IMR-90 (cell line): ENCODE measurements at regions not wholly inside any gene's neighbourhood (a gene's known extent, or its start where the extent isn't known, plus 50 kb on each side); places are given as distances from the start of the nearest gene placed in this dataset.

ENCODE experiments used
- ATAC-seq: fragments of 200-7000 bp; cut with Tn5 transposase; 2 replicates; pipeline ENCODE4 v1.9.1; 2020; ENCODE audit warnings: low read depth, mild to moderate bottlenecking, moderate library complexity
- BruUV-seq: library from RNA; stranded (reverse); fragments of 400-500 nt; replicated peaks from 2 replicates; lab custom pipeline; 2021; lab: Mats Ljungman, UMichigan
- CTCF ChIA-PET: fragments of 300-600 bp; formaldehyde crosslinking; extraction: SDS; loops from one replicate; lab custom pipeline; 2021; ENCODE audit warnings: antibody characterized with exemption; lab: Yijun Ruan, JAX
- POLR2A ChIA-PET: fragments of 300-600 bp; sonication (Branson Sonifier 250); formaldehyde crosslinking; loops from one replicate; lab custom pipeline; 2022; ENCODE audit warnings: antibody characterized with exemption; ENCODE audit not compliant: unreplicated experiment; lab: Charles Lee
- DNase-seq: peaks from one replicate; pipeline ENCODE4 v3.0.0; 2013
- H2AFZ ChIP-seq: replicated peaks from 2 replicates; pipeline ENCODE3; 2013; ENCODE audit warnings: low read length, mild to moderate bottlenecking; ENCODE audit not compliant: poor library complexity
- H2AK5ac ChIP-seq: 2 replicates; pipeline ENCODE4 v1.6.1; 2013; ENCODE audit warnings: low read depth, low read length, inconsistent platforms
- H2AK9ac ChIP-seq: replicated peaks from 2 replicates; pipeline ENCODE3; 2013; ENCODE audit warnings: mild to moderate bottlenecking, low read depth, low read length, moderate library complexity; ENCODE audit not compliant: poor library complexity
- H2BK120ac ChIP-seq: 2 replicates; pipeline ENCODE4 v1.6.1; 2013; ENCODE audit warnings: low read depth, low read length, inconsistent platforms
- H2BK15ac ChIP-seq: 3 replicates; pipeline ENCODE4 v1.6.1; 2013; ENCODE audit warnings: low read depth, low read length, inconsistent platforms
- H2BK20ac ChIP-seq: 2 replicates; pipeline ENCODE4 v1.6.1; 2013; ENCODE audit warnings: low read depth, mild to moderate bottlenecking, inconsistent platforms, low read length, moderate library complexity
- H2BK5ac ChIP-seq: 2 replicates; pipeline ENCODE4 v1.6.1; 2013; ENCODE audit warnings: mild to moderate bottlenecking, low read depth, low read length, inconsistent platforms; ENCODE audit not compliant: poor library complexity, severe bottlenecking
- H3K14ac ChIP-seq: replicated peaks from 2 replicates; pipeline ENCODE4 v1.6.1; 2013; ENCODE audit warnings: low read depth, low read length, inconsistent platforms
- H3K18ac ChIP-seq: 2 replicates; pipeline ENCODE4 v1.6.1; 2013; ENCODE audit warnings: low read depth, low read length, control low read depth
- H3K23ac ChIP-seq: 2 replicates; pipeline ENCODE4 v1.6.1; 2013; ENCODE audit warnings: low read depth, low read length, inconsistent platforms
- H3K27ac ChIP-seq: 2 replicates; pipeline ENCODE4 v1.5.1; 2013; ENCODE audit warnings: mild to moderate bottlenecking, control low read depth, low read length; ENCODE audit not compliant: insufficient read depth
- H3K27me3 ChIP-seq: 2 replicates; pipeline ENCODE4 v1.6.1; 2013; ENCODE audit warnings: low read length; ENCODE audit not compliant: control insufficient read depth, insufficient read depth
- H3K36me3 ChIP-seq: 2 replicates; pipeline ENCODE4 v1.6.1; 2013; ENCODE audit warnings: low read length, mixed read lengths; ENCODE audit not compliant: control insufficient read depth, insufficient read depth
- H3K4ac ChIP-seq: 2 replicates; pipeline ENCODE4 v1.6.1; 2013; ENCODE audit warnings: low read depth, low read length, inconsistent platforms
- H3K4me1 ChIP-seq: 2 replicates; pipeline ENCODE4 v1.6.1; 2013; ENCODE audit warnings: low read length, mixed read lengths; ENCODE audit not compliant: control insufficient read depth, insufficient read depth
- H3K4me2 ChIP-seq: 2 replicates; pipeline ENCODE4 v1.6.1; 2013; ENCODE audit warnings: low read depth, mild to moderate bottlenecking, control low read depth, low read length, moderate library complexity
- H3K4me3 ChIP-seq: 2 replicates; pipeline ENCODE4 v1.5.1; 2013; ENCODE audit warnings: low read depth, mild to moderate bottlenecking, control low read depth, low read length, moderate library complexity; ENCODE audit not compliant: insufficient read depth
- H3K56ac ChIP-seq: 2 replicates; pipeline ENCODE4 v1.6.1; 2013; ENCODE audit warnings: low read length, inconsistent platforms; ENCODE audit not compliant: insufficient read depth; ENCODE audit errors: extremely low read depth
- H3K79me1 ChIP-seq, 2 experiments: 2 replicates each; pipeline ENCODE4 v1.6.1; 2013; ENCODE audit warnings: low read length in 2 of 2, inconsistent platforms in 1 of 2, low read depth in 1 of 2
- H3K9ac ChIP-seq: 2 replicates; pipeline ENCODE4 v1.6.1; 2013; ENCODE audit warnings: low read depth, low read length, control low read depth
- H3K9me1 ChIP-seq: 2 replicates; pipeline ENCODE4 v1.6.1; 2013; ENCODE audit warnings: low read length, inconsistent platforms; ENCODE audit not compliant: insufficient read depth
- H3K9me3 ChIP-seq: 2 replicates; pipeline ENCODE4 v1.6.1; 2013; ENCODE audit warnings: low read length; ENCODE audit not compliant: control insufficient read depth, insufficient read depth
- H4K20me1 ChIP-seq: 2 replicates; pipeline ENCODE4 v1.6.1; 2013; ENCODE audit warnings: low read length, inconsistent platforms; ENCODE audit not compliant: insufficient read depth
- H4K5ac ChIP-seq: 2 replicates; pipeline ENCODE4 v1.6.1; 2013; ENCODE audit warnings: mild to moderate bottlenecking, low read depth, low read length, control low read depth
- H4K8ac ChIP-seq, 2 experiments: 2 replicates each; pipeline ENCODE4 v1.6.1; 2013; ENCODE audit warnings: low read depth in 2 of 2, low read length in 2 of 2, control low read depth in 1 of 2, inconsistent platforms in 1 of 2
- H4K91ac ChIP-seq: 2 replicates; pipeline ENCODE4 v1.6.1; 2013; ENCODE audit warnings: low read depth, low read length, inconsistent platforms; ENCODE audit not compliant: insufficient read depth
- BHLHE40 ChIP-seq: fragments of 150-350 bp; IDR thresholded peaks from 2 replicates; pipeline ENCODE4 v1.6.1; 2016; ENCODE audit warnings: mild to moderate bottlenecking, low read depth, low read length
- CEBPB ChIP-seq: IDR thresholded peaks from 2 replicates; pipeline ENCODE4 v1.6.1; 2012; ENCODE audit warnings: low read depth, low read length, improper control_type of control experiment
- CHD1 ChIP-seq: IDR thresholded peaks from 2 replicates; pipeline ENCODE4 v1.6.1; 2012; ENCODE audit warnings: low read depth, low read length, improper control_type of control experiment
- ELK1 ChIP-seq: fragments of 150-350 bp; IDR thresholded peaks from 2 replicates; pipeline ENCODE4 v1.6.1; 2016; ENCODE audit warnings: low read depth, mild to moderate bottlenecking, low read length, moderate library complexity, borderline replicate concordance
- FOS ChIP-seq: fragments of 150-350 bp; IDR thresholded peaks from 2 replicates; pipeline ENCODE4 v1.6.1; 2016; ENCODE audit warnings: low read depth, low read length
- MAFK ChIP-seq: IDR thresholded peaks from 2 replicates; pipeline ENCODE4 v1.6.1; 2012; ENCODE audit warnings: low read depth, low read length, improper control_type of control experiment
- MAZ ChIP-seq: IDR thresholded peaks from 2 replicates; pipeline ENCODE4 v1.6.1; 2012; ENCODE audit warnings: low read depth, mild to moderate bottlenecking, low read length, improper control_type of control experiment, moderate library complexity, borderline replicate concordance
- MXI1 ChIP-seq: IDR thresholded peaks from 2 replicates; pipeline ENCODE4 v1.6.1; 2012; ENCODE audit warnings: low read depth, mild to moderate bottlenecking, low read length, moderate library complexity, borderline replicate concordance
- NFE2L2 ChIP-seq: fragments of 150-350 bp; IDR thresholded peaks from 2 replicates; pipeline ENCODE4 v1.6.1; 2016; ENCODE audit warnings: low read depth, mild to moderate bottlenecking, low read length
- POLR2A ChIP-seq: IDR thresholded peaks from 2 replicates; pipeline ENCODE4 v1.6.1; 2012; ENCODE audit warnings: mild to moderate bottlenecking, low read depth, low read length
- RAD21 ChIP-seq: IDR thresholded peaks from 2 replicates; pipeline ENCODE4 v1.6.1; 2012; ENCODE audit warnings: low read length, improper control_type of control experiment
- RCOR1 ChIP-seq: IDR thresholded peaks from 2 replicates; pipeline ENCODE4 v1.6.1; 2012; ENCODE audit warnings: mild to moderate bottlenecking, low read length, improper control_type of control experiment; ENCODE audit not compliant: insufficient replicate concordance
- RFX5 ChIP-seq: IDR thresholded peaks from 2 replicates; pipeline ENCODE4 v1.8.0; 2012; ENCODE audit warnings: low read depth, mild to moderate bottlenecking, low read length, moderate library complexity
- SMC3 ChIP-seq: fragments of 150-350 bp; IDR thresholded peaks from 2 replicates; pipeline ENCODE4 v1.6.1; 2016; ENCODE audit warnings: low read depth, mild to moderate bottlenecking, antibody characterized with exemption, low read length, moderate library complexity
- WGBS, 2 experiments: methylation state at CpG; one replicate each; pipeline versions ENCODE4 v1.1.5 to v1.1.7; 2013; ENCODE audit warnings: missing lambda C conversion rate in 2 of 2; ENCODE audit not compliant: insufficient read length in 1 of 2; ENCODE audit errors: extremely low coverage in 2 of 2; 5-methylcytosine and 5-hydroxymethylcytosine counted together
- dilution Hi-C: fragments of 300-500 bp; cut with HindIII; formaldehyde crosslinking; loops from one replicate; pipeline ENCODE4 v1.14.3; 2018; ENCODE audit warnings: low sequenced_read_pairs; ENCODE audit not compliant: unreplicated experiment
- in situ Hi-C: fragments of 300-500 bp; cut with MboI; formaldehyde crosslinking; loops from 3 replicates; pipeline ENCODE4 v1.14.3; 2019; ENCODE audit warnings: low sequenced_read_pairs, inconsistent platforms, mixed read lengths
- intact Hi-C: fragments of 100-400 bp; cut with micrococcal nuclease; formaldehyde crosslinking; loops from 2 replicates; pipeline ENCODE4 v1.10.0; 2022
- TF ChIP-seq, protein P1 (sequence below): fragments of 150-350 bp; IDR thresholded peaks from 2 replicates; pipeline ENCODE4 v1.6.1; 2017; ENCODE audit warnings: mild to moderate bottlenecking, antibody characterized with exemption, low read length, low read depth
- TF ChIP-seq, protein P2 (sequence below): conservative IDR thresholded peaks from 2 replicates; pipeline ENCODE4 v1.5.1; 2012; ENCODE audit warnings: mild to moderate bottlenecking, low read depth, low read length, improper control_type of control experiment

- Histone ChIP-seq H3K9ac (no peak overlapping the region), H3K18ac (no peak overlapping the region), H4K5ac (no peak overlapping the region), H2BK15ac (no peak overlapping the region), H2AK9ac (no peak overlapping the region), H2BK5ac (no peak overlapping the region), H4K91ac (no peak overlapping the region), H2AK5ac (no peak overlapping the region), H3K79me1 (no peaks in the 10 kb centered on the region), H3K4me3 (no peak overlapping the region), H4K8ac (no peak overlapping the region), H3K4ac (no peak overlapping the region), H3K27me3 (no peaks in the 10 kb centered on the region), H3K9me3 (no peaks in the 10 kb centered on the region), H3K27ac (no peak overlapping the region), H3K4me2 (no peak overlapping the region), H2BK120ac (no peak overlapping the region), H3K36me3 (no peaks in the 10 kb centered on the region), H4K20me1 (no peaks in the 10 kb centered on the region), H2BK20ac (no peak overlapping the region), H3K56ac (no peak overlapping the region), H3K9me1 (no peaks in the 10 kb centered on the region), H2AFZ (no peak overlapping the region), H3K14ac (no peak overlapping the region), H3K4me1 (no peaks in the 10 kb centered on the region), H3K23ac (no peak overlapping the region)
- DNase-seq, result no peak
- TF ChIP-seq ELK1 (no peak), CEBPB (no peak), POLR2A (no peak), BHLHE40 (no peak), MAZ (no peak), MXI1 (no peak), RCOR1 (no peak), RAD21 (no peak), FOS (no peak), RFX5 (no peak), SMC3 (no peak), NFE2L2 (no peak), CHD1 (no peak), MAFK (no peak)
- TF ChIP-seq, protein P1, sequence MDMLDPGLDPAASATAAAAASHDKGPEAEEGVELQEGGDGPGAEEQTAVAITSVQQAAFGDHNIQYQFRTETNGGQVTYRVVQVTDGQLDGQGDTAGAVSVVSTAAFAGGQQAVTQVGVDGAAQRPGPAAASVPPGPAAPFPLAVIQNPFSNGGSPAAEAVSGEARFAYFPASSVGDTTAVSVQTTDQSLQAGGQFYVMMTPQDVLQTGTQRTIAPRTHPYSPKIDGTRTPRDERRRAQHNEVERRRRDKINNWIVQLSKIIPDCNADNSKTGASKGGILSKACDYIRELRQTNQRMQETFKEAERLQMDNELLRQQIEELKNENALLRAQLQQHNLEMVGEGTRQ, result no peak
- TF ChIP-seq, protein P2, sequence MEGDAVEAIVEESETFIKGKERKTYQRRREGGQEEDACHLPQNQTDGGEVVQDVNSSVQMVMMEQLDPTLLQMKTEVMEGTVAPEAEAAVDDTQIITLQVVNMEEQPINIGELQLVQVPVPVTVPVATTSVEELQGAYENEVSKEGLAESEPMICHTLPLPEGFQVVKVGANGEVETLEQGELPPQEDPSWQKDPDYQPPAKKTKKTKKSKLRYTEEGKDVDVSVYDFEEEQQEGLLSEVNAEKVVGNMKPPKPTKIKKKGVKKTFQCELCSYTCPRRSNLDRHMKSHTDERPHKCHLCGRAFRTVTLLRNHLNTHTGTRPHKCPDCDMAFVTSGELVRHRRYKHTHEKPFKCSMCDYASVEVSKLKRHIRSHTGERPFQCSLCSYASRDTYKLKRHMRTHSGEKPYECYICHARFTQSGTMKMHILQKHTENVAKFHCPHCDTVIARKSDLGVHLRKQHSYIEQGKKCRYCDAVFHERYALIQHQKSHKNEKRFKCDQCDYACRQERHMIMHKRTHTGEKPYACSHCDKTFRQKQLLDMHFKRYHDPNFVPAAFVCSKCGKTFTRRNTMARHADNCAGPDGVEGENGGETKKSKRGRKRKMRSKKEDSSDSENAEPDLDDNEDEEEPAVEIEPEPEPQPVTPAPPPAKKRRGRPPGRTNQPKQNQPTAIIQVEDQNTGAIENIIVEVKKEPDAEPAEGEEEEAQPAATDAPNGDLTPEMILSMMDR, result no peak
- dilution Hi-C loops, result no loop called here
- POLR2A ChIA-PET, result no interaction called here
- no peak for ATAC-seq
- CTCF ChIA-PET, result no interaction called here
- BruUV-seq, result no TSS peak
- in situ Hi-C loops, result no loop called here
- intact Hi-C loops, result no loop called here
- WGBS, 2 experiments, result 29% methylated on average over 2 of the region's 2 CpGs; no CpG with 5 or more reads in 1 of the 2 experiments
These were observed 458.7 kb upstream of the HNRNPA3 start for GRCh38 chr2:176753752-176754474.
